ENCODE measurements at regions not wholly inside any gene's neighbourhood (a gene's known extent, or its start where the extent isn't known, plus 50 kb on each side); places are given as distances from the start of the nearest gene placed in this dataset.

DNA sequence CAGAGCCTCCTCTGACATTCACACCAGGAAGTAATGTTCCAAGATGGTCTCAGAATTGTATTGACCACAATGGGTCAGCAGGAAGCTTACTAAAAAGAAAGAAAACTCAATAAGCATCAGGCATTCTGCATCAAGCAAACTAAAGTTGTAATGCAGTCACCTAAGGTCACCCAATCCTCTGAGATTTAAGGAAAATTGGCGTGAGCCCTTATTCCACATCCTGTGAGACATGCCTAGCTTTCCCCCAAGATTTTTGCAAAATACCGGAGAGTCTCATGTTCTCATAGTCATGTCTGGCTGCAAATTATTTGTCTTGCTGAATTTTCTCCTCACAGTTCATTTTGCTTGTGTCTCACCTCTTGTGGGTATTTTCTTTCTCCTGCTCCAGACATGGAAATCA is 417.1 kb upstream of the SOX9 start:
- no peak overlapping the region for H2BK5ac ChIP-seq (ENCODE audit: low read depth, low read length, poor library complexity)
- no CpG with 5 or more reads among the region's 2 CpGs for WGBS (ENCODE audit: extremely low coverage, insufficient coverage, insufficient read length)
- no peak overlapping the region for H3K18ac ChIP-seq (ENCODE audit: low read length)

DNA sequence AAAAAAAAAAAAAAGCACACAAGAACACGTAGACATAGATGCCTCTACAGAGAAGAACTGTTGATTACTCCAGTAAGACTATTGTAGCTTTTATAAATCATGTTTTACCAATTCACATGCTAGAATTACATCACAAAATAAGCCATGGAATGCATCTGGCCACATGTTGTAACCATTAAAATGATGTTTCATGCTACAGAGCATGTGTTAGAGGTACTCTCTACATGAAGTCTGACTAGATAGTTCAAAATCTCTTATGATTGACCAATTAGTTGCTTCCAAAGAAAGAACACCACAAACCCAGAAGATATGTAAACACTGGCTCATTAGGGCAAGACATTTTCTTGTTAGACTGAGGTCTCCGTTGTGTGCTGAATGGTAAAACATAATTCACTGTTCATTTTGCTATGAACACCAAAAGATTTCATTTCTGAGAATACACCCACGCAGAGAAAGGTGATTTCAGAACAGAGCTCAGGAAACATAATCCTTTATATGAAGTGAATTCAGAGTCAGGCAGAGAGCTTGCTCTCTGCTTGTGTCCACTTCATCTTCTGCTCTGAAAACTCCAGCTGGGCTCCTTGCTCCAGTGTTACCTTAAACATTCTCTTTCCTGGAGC is 411.4 kb upstream of the SOX9 start:
- no CpG with 5 or more reads among the region's 3 CpGs for WGBS (ENCODE audit: extremely low coverage, insufficient coverage, insufficient read length)
- no peak overlapping the region for H3K9ac ChIP-seq (ENCODE audit: low read length)
- H3K4me3 ChIP-seq (ENCODE audit: low read depth, low read length): no peak overlapping the region
- no peak overlapping the region for H2AK5ac ChIP-seq (ENCODE audit: low read length)
- no peak overlapping the region for H4K12ac ChIP-seq (ENCODE audit: low read depth, low read length)
- H3K36me3 ChIP-seq (ENCODE audit: control insufficient read depth in 1 of 2, insufficient read depth in 2 of 2, low read length in 2 of 2): no peaks in the 10 kb centered on the region
- H3K4me2 ChIP-seq (ENCODE audit: low read length): no peak overlapping the region
- no peak overlapping the region for H2AFZ ChIP-seq (ENCODE audit: insufficient read depth, low read length, poor library complexity)
- H4K91ac ChIP-seq (ENCODE audit: low read depth, low read length): no peak overlapping the region
- no peak overlapping the region for H2BK5ac ChIP-seq (ENCODE audit: low read depth, low read length, poor library complexity)
- H2BK120ac ChIP-seq (ENCODE audit: insufficient read depth, low read length, poor library complexity): no peak overlapping the region
- H3K4ac ChIP-seq (ENCODE audit: low read depth, low read length): no peak overlapping the region
- H3K4me1 ChIP-seq (ENCODE audit: control insufficient read depth in 1 of 2, insufficient read depth in 2 of 2, low read length in 2 of 2): no peaks in the 10 kb centered on the region
- no peak overlapping the region for H3K18ac ChIP-seq (ENCODE audit: low read length)
- no peaks in the 10 kb centered on the region for H3K27me3 ChIP-seq (ENCODE audit: insufficient read depth, low read length)
- no peak overlapping the region for H3K23ac ChIP-seq (ENCODE audit: low read length)
- H3K79me1 ChIP-seq (ENCODE audit: low read length): no peaks in the 10 kb centered on the region
- no peak overlapping the region for H3K27ac ChIP-seq (ENCODE audit: low read depth, low read length)
- no peaks in the 10 kb centered on the region for H3K9me3 ChIP-seq (ENCODE audit: insufficient read depth, low read depth, low read length)
- no peak overlapping the region for H4K8ac ChIP-seq (ENCODE audit: low read depth, low read length)
- no peak for DNase-seq
- no peak overlapping the region for H3K14ac ChIP-seq (ENCODE audit: low read length)
- no peaks in the 10 kb centered on the region for H3K79me2 ChIP-seq (ENCODE audit: control insufficient read depth, insufficient read depth, low read length, poor library complexity)
- no peak overlapping the region for H2BK12ac ChIP-seq (ENCODE audit: low read length)

More for the DNA sequence above, 417.1 kb upstream of the SOX9 start:
- H3K79me2 ChIP-seq (ENCODE audit: control insufficient read depth, insufficient read depth, low read length, poor library complexity): no peaks in the 10 kb centered on the region
- H3K27ac ChIP-seq (ENCODE audit: low read depth, low read length): no peak overlapping the region
- no peak overlapping the region for H3K4me3 ChIP-seq (ENCODE audit: low read depth, low read length)
- H4K8ac ChIP-seq (ENCODE audit: low read depth, low read length): no peak overlapping the region
- no peak overlapping the region for H3K14ac ChIP-seq (ENCODE audit: low read length)
- H2BK120ac ChIP-seq (ENCODE audit: insufficient read depth, low read length, poor library complexity): no peak overlapping the region
- no peak overlapping the region for H4K91ac ChIP-seq (ENCODE audit: low read depth, low read length)
- H3K4me1 ChIP-seq (ENCODE audit: control insufficient read depth in 1 of 2, insufficient read depth in 2 of 2, low read length in 2 of 2): no peaks in the 10 kb centered on the region
- no peaks in the 10 kb centered on the region for H3K27me3 ChIP-seq (ENCODE audit: insufficient read depth, low read length)
- no peak overlapping the region for H2BK12ac ChIP-seq (ENCODE audit: low read length)
- H2AK5ac ChIP-seq (ENCODE audit: low read length): no peak overlapping the region
- no peak for DNase-seq
- H3K23ac ChIP-seq (ENCODE audit: low read length): no peak overlapping the region
- H4K12ac ChIP-seq (ENCODE audit: low read depth, low read length): no peak overlapping the region
- no peak overlapping the region for H2AFZ ChIP-seq (ENCODE audit: insufficient read depth, low read length, poor library complexity)
- no peaks in the 10 kb centered on the region for H3K36me3 ChIP-seq (ENCODE audit: control insufficient read depth in 1 of 2, insufficient read depth in 2 of 2, low read length in 2 of 2)
- H3K79me1 ChIP-seq (ENCODE audit: low read length): no peaks in the 10 kb centered on the region
- no peak overlapping the region for H3K4me2 ChIP-seq (ENCODE audit: low read length)
- H3K9me3 ChIP-seq (ENCODE audit: insufficient read depth, low read depth, low read length): no peaks in the 10 kb centered on the region
- no peak overlapping the region for H3K9ac ChIP-seq (ENCODE audit: low read length)
- no peak overlapping the region for H3K4ac ChIP-seq (ENCODE audit: low read depth, low read length)

- Histone ChIP-seq H2AFZ (ENCODE audit: insufficient read depth, low read length, poor library complexity) (no peak overlapping the region), H3K9ac (ENCODE audit: low read length) (no peak overlapping the region), H2BK120ac (ENCODE audit: insufficient read depth, low read length, poor library complexity) (no peak overlapping the region), H4K91ac (ENCODE audit: low read depth, low read length) (no peak overlapping the region), H3K18ac (ENCODE audit: low read length) (no peak overlapping the region), H3K14ac (ENCODE audit: low read length) (no peak overlapping the region), H3K4me2 (ENCODE audit: low read length) (no peak overlapping the region), H2BK5ac (ENCODE audit: low read depth, low read length, poor library complexity) (no peak overlapping the region), H3K79me1 (ENCODE audit: low read length) (no peaks in the 10 kb centered on the region), H3K4ac (ENCODE audit: low read depth, low read length) (no peak overlapping the region), H3K9me3 (ENCODE audit: insufficient read depth, low read depth, low read length) (no peaks in the 10 kb centered on the region), H4K12ac (ENCODE audit: low read depth, low read length) (no peak overlapping the region), H3K4me3 (ENCODE audit: low read depth, low read length) (no peak overlapping the region), H3K36me3 (ENCODE audit: control insufficient read depth in 1 of 2, insufficient read depth in 2 of 2, low read length in 2 of 2) (no peaks in the 10 kb centered on the region), H2AK5ac (ENCODE audit: low read length) (no peak overlapping the region), H3K79me2 (ENCODE audit: control insufficient read depth, insufficient read depth, low read length, poor library complexity) (no peaks in the 10 kb centered on the region), H3K27ac (ENCODE audit: low read depth, low read length) (no peak overlapping the region), H3K4me1 (ENCODE audit: control insufficient read depth in 1 of 2, insufficient read depth in 2 of 2, low read length in 2 of 2) (no peaks in the 10 kb centered on the region), H3K27me3 (ENCODE audit: insufficient read depth, low read length) (no peaks in the 10 kb centered on the region), H2BK12ac (ENCODE audit: low read length) (no peak overlapping the region), H4K8ac (ENCODE audit: low read depth, low read length) (no peak overlapping the region), H3K23ac (ENCODE audit: low read length) (no peak overlapping the region)
- no CpG with 5 or more reads among the region's 4 CpGs for WGBS (ENCODE audit: extremely low coverage, insufficient coverage, insufficient read length)
- no peak for DNase-seq
These were observed 410.9 kb upstream of the SOX9 start for GRCh38 chr17:71709946-71710345.

DNA sequence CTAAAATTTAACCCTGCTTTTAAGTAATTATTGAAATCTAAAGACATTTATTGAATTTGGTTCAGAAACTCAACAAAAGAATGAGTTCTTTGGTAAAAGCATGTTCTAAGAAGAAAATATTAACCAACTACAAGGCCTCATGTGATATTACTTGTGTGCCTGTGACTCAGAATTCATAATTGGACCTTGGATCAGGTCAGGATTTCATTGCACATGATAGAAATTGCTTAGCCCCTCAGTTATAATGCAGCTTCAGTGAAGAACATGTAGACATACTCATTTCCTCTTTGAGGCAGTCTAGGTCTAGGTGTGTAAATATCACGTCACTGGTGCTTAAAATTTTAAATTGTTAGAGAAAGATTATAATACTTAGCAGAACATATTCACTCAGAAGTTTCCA is 410.0 kb upstream of the SOX9 start:
- Histone ChIP-seq H4K12ac (ENCODE audit: low read depth, low read length) (no peak overlapping the region), H3K23ac (ENCODE audit: low read length) (no peak overlapping the region), H3K4me1 (ENCODE audit: control insufficient read depth in 1 of 2, insufficient read depth in 2 of 2, low read length in 2 of 2) (no peaks in the 10 kb centered on the region), H3K4ac (ENCODE audit: low read depth, low read length) (no peak overlapping the region), H4K91ac (ENCODE audit: low read depth, low read length) (no peak overlapping the region), H3K14ac (ENCODE audit: low read length) (no peak overlapping the region), H2AK5ac (ENCODE audit: low read length) (no peak overlapping the region), H3K9ac (ENCODE audit: low read length) (no peak overlapping the region), H2BK120ac (ENCODE audit: insufficient read depth, low read length, poor library complexity) (no peak overlapping the region), H3K27me3 (ENCODE audit: insufficient read depth, low read length) (no peaks in the 10 kb centered on the region), H2AFZ (ENCODE audit: insufficient read depth, low read length, poor library complexity) (no peak overlapping the region), H2BK5ac (ENCODE audit: low read depth, low read length, poor library complexity) (no peak overlapping the region), H3K36me3 (ENCODE audit: control insufficient read depth in 1 of 2, insufficient read depth in 2 of 2, low read length in 2 of 2) (no peaks in the 10 kb centered on the region), H4K8ac (ENCODE audit: low read depth, low read length) (no peak overlapping the region), H3K79me2 (ENCODE audit: control insufficient read depth, insufficient read depth, low read length, poor library complexity) (no peaks in the 10 kb centered on the region), H3K18ac (ENCODE audit: low read length) (no peak overlapping the region), H3K4me2 (ENCODE audit: low read length) (no peak overlapping the region), H3K27ac (ENCODE audit: low read depth, low read length) (no peak overlapping the region), H3K9me3 (ENCODE audit: insufficient read depth, low read depth, low read length) (no peaks in the 10 kb centered on the region), H2BK12ac (ENCODE audit: low read length) (no peak overlapping the region), H3K4me3 (ENCODE audit: low read depth, low read length) (no peak overlapping the region), H3K79me1 (ENCODE audit: low read length) (no peaks in the 10 kb centered on the region)
- no peak for DNase-seq
- no CpG with 5 or more reads among the region's 1 CpG for WGBS (ENCODE audit: extremely low coverage, insufficient coverage, insufficient read length)
